ENCODE measurements at regions not wholly inside any gene's neighbourhood (a gene's known extent, or its start where the extent isn't known, plus 50 kb on each side); places are given as distances from the start of the nearest gene placed in this dataset.

DNA sequence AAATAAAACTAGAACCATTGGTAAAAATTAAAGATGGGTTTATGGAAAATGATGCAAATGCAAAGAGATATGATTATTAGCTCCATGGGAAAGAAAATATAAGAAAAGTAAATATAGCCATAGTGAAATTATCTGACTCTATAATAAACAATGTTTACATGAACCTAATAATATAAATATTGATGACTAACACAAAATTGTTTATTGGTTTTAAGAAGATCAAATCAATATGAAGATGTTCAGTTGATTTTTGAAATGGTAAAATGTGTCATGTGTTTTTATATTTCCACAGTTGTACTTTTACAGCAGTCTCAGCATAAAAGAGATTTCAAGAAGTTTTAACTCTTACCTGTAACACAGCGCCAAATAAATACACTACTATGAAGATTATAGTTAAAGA, 114.0 kb downstream of the SLC41A2 start:
- H3K4me1 Mint-ChIP-seq (ENCODE audit: low read depth), result no peaks in the 10 kb centered on the region
- H3K36me3 Mint-ChIP-seq, result no peaks in the 10 kb centered on the region
- H3K9me3 Mint-ChIP-seq (ENCODE audit: low read depth), result no peaks in the 10 kb centered on the region
- peaks cover 3% of the 10 kb centered on the region for H3K27me3 Mint-ChIP-seq
- H3K4me3 Mint-ChIP-seq, result no peak overlapping the region
- H3K27ac Mint-ChIP-seq, result no peak overlapping the region

DNA sequence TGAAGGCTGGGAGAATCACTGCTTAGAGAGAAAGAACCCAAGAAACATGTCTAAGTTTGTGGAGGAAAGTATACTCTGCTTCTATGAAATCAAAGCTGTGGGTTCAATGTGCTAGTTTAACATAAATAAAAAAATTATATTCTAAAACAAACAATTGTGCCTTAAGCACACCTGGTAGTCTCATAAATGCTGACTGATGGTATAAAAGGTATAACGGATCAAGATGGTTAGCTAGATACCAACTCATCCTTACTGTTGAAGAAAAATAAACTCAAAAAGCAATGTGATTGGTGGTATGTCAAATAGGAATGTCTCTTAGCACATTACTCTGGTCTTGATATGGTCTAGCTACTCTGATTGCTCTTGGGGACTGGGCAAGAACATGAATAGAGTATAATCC, 117.8 kb downstream of the SLC41A2 start:
- no peaks in the 10 kb centered on the region for H3K36me3 Mint-ChIP-seq
- H3K9me3 Mint-ChIP-seq (ENCODE audit: low read depth), result no peaks in the 10 kb centered on the region
- no peak overlapping the region for H3K4me3 Mint-ChIP-seq
- no peaks in the 10 kb centered on the region for H3K27me3 Mint-ChIP-seq
- H3K4me1 Mint-ChIP-seq (ENCODE audit: low read depth), result no peaks in the 10 kb centered on the region
- H3K27ac Mint-ChIP-seq, result no peak overlapping the region

DNA sequence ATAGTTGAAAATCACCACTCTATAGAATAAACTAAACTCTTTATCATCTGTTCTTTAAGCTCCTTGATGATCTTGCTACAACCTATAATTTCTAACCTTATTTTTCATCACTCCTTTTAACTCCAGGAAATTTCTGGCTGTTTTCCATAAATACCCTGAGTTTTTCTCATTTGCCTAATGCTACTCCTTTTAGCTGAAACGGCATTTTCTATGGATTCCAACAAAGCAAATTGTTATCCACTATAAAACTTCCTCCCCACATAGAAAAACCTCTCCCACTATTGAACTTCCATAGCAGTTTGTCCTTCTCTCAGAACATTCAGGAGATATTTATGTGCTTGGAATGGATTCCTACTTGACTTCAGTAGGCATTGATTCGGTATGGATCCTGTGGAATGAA, 122.8 kb downstream of the SLC41A2 start:
- H3K4me1 Mint-ChIP-seq (ENCODE audit: low read depth), result no peaks in the 10 kb centered on the region

DNA sequence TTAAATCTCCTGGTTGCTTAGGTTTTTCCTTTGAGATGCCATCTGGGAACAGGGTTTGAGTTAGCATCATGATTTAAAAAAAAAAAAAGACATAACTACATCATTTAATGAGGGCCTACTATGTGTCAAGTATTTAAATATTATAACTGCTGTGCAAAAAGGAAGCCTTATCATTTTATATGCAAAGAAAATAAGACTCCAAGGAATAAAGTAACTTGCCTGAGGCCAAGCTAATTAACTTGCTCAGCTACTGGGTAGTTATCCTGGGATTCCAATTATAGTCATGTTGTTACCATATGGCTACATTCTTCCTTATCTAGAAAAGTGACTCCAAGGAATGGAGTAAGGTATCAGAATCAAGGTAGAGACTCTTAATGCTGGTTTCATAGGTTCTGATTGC, 123.5 kb downstream of the SLC41A2 start:
- Mint-ChIP-seq H3K27ac (no peak overlapping the region), H3K4me3 (no peak overlapping the region), H3K36me3 (no peaks in the 10 kb centered on the region), H3K4me1 (ENCODE audit: low read depth) (no peaks in the 10 kb centered on the region), H3K9me3 (ENCODE audit: low read depth) (no peaks in the 10 kb centered on the region), H3K27me3 (no peaks in the 10 kb centered on the region)

More for the DNA sequence above, 122.8 kb downstream of the SLC41A2 start:
- no peaks in the 10 kb centered on the region for H3K36me3 Mint-ChIP-seq
- no peak overlapping the region for H3K27ac Mint-ChIP-seq
- no peak overlapping the region for H3K4me3 Mint-ChIP-seq
- no peaks in the 10 kb centered on the region for H3K27me3 Mint-ChIP-seq
- no peaks in the 10 kb centered on the region for H3K9me3 Mint-ChIP-seq (ENCODE audit: low read depth)

DNA sequence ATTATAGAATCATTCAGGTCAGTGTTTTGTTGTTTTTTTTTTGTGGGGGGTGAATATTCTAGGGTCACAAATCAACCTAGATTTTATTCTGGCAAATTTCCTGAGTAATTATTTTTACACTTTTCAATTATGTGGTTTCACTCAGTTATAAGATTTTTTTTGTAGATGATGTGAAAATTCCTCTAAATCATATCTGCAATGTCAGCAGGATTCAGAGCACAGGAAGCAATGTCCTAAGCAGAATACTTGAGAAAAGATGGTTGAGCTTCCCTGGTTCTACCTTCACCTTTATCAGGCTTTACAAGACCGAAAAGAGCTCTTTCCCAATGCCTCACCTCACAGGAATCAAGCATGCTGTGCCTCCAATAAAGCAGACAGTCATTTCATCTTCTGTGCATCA, 124.3 kb downstream of the SLC41A2 start:
- no peaks in the 10 kb centered on the region for H3K36me3 Mint-ChIP-seq
- no peaks in the 10 kb centered on the region for H3K27me3 Mint-ChIP-seq
- no peaks in the 10 kb centered on the region for H3K9me3 Mint-ChIP-seq (ENCODE audit: low read depth)
- H3K27ac Mint-ChIP-seq, result no peak overlapping the region
- no peaks in the 10 kb centered on the region for H3K4me1 Mint-ChIP-seq (ENCODE audit: low read depth)
- no peak overlapping the region for H3K4me3 Mint-ChIP-seq

DNA sequence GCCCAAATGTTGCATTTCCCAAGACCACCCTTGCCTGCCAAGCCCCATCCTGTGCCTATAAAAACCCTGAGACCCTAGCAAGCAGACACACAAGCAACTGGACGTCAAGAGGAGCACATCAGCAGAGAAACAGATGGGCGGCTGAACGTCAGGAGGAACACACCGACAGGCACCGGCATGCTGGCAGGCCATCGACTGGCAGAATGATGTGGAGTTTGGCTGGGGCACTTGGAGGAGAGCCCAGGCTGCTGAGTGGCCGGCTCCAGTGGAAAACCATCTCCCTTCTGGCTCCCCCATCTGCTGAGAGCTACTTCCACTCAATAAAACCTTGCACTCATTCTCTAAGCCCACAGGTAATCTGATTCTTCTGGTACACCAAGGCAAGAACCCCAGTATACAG, 130.1 kb downstream of the SLC41A2 start:
- H3K36me3 Mint-ChIP-seq, result no peaks in the 10 kb centered on the region
- H3K27ac Mint-ChIP-seq, result no peak overlapping the region
- H3K9me3 Mint-ChIP-seq (ENCODE audit: low read depth), result no peaks in the 10 kb centered on the region
- H3K4me1 Mint-ChIP-seq (ENCODE audit: low read depth), result no peaks in the 10 kb centered on the region
- no peak overlapping the region for H3K4me3 Mint-ChIP-seq
- no peaks in the 10 kb centered on the region for H3K27me3 Mint-ChIP-seq

DNA sequence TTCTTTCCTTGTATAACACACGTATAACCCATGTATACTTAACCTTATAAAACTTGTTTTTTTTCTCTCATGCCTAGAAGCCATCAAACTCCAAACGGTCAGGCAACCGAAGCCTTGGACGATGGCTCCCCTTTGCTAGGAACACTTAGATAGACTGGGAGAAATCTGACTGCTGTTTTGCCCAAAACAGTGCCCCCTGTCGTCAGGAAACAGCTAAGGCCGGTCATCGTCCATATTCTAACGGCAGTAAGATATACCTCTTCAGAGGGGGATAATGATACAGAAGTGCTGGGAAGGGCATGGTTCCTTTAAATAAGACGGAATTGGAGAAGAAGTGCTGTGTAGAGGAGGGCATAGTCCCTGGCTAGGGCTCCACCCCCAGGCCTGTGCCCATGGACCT, 130.5 kb downstream of the SLC41A2 start:
- Mint-ChIP-seq H3K27ac (no peak overlapping the region), H3K36me3 (no peaks in the 10 kb centered on the region), H3K27me3 (no peaks in the 10 kb centered on the region), H3K4me3 (no peak overlapping the region), H3K9me3 (ENCODE audit: low read depth) (no peaks in the 10 kb centered on the region), H3K4me1 (ENCODE audit: low read depth) (peaks cover 4% of the 10 kb centered on the region)

DNA sequence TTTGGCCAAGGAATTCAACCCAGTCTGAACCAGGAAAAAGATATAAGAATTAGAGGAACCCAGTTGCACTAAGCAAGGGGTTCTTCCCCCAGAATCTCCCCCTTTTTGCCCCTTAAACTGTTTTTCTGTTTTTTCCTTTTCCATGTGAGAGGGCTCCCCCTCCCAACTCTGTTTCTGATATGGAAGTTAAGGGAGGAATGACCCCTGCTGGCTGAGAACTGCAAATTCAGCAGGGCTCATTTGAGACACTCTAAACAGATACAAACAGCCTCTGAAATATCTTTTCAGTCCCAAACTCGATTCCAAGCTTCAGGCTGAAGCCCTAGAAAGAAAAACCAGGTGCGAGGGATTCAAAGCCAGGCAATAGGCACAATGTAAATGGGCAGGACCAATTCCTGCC, 132.7 kb downstream of the SLC41A2 start:
- Mint-ChIP-seq H3K4me1 (ENCODE audit: low read depth) (peaks cover 4% of the 10 kb centered on the region), H3K27ac (no peak overlapping the region), H3K27me3 (no peaks in the 10 kb centered on the region), H3K4me3 (no peak overlapping the region), H3K9me3 (ENCODE audit: low read depth) (no peaks in the 10 kb centered on the region), H3K36me3 (no peaks in the 10 kb centered on the region)

DNA sequence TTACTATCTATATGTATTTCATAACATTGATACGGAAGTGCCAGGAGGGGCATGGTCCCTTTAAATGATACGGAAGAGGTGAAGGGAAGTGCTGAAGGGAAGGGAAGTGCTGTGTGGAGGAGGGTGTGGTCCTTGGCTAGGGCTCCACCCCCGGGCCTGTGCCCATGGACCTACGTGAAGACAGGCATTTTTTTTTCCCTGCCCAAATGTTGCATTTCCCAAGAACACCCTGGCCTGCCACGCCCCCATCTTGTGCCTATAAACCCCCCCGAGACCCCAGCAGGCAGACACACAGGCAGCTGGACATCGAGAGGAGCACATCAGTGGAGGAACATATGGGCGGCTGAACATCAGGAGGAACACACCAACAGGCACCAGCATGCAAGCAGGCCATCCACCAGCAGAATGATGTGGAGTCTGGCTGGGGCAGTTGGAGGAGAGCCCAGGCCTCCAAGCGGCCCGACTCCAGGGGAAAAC, 134.1 kb downstream of the SLC41A2 start:
- Mint-ChIP-seq H3K4me3 (no peak overlapping the region), H3K9me3 (ENCODE audit: low read depth) (no peaks in the 10 kb centered on the region), H3K4me1 (ENCODE audit: low read depth) (peaks cover 4% of the 10 kb centered on the region), H3K36me3 (no peaks in the 10 kb centered on the region), H3K27me3 (no peaks in the 10 kb centered on the region), H3K27ac (no peak overlapping the region)

DNA sequence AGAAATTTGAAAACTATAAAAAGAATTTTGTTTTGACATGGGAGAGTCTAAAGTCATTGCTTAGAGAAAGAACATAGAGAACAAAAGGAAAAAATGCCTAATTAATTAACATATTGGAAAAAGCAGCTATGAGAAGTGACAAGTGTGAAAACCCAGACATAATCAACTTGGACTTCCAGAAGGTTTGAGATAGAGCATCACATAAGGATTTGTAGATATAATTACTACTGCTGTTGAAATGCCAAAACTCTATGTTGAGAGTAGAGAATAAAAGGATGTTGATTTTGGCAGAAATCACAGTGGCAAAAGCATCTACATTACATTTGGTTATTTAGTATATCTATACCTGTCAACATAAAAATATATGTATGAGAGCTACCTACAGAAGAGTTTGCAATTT, 135.1 kb downstream of the SLC41A2 start:
- no peaks in the 10 kb centered on the region for H3K27me3 Mint-ChIP-seq
- no peak overlapping the region for H3K27ac Mint-ChIP-seq
- no peaks in the 10 kb centered on the region for H3K36me3 Mint-ChIP-seq
- H3K4me3 Mint-ChIP-seq, result no peak overlapping the region
- peaks cover 4% of the 10 kb centered on the region for H3K4me1 Mint-ChIP-seq (ENCODE audit: low read depth)
- no peaks in the 10 kb centered on the region for H3K9me3 Mint-ChIP-seq (ENCODE audit: low read depth)

DNA sequence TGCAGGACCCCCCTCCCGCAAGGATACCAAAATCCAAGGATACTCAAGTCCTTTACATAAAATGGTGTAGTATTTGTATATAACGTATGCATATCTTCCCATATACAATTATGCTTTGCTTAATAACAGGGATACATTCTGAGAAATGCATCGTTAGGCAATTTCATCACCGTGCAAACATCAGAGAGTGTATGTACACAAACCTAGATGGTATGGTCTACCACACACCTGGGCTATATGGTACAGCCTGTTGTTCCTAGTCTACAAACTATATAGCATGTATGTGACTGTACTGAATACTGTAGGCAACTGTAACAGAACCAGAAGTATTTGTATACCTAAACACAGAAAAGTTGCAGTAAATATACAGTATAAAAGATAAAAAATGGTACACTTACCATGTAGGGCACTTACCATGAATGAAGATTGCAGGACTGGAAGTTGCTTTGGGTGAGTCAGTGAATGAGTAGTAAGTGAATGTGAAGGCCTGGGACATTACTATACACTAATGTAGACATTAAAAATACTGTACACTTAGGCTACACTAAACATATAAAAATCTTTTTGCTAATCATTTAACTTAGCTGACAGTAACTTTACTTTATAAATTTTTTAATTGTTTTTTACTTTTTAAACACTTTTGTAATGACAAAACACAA, 141.1 kb downstream of the SLC41A2 start:
- no peaks in the 10 kb centered on the region for H3K9me3 Mint-ChIP-seq (ENCODE audit: low read depth)
- H3K4me3 Mint-ChIP-seq, result no peak overlapping the region
- no peak overlapping the region for H3K27ac Mint-ChIP-seq
- H3K4me1 Mint-ChIP-seq (ENCODE audit: low read depth), result no peaks in the 10 kb centered on the region
- H3K27me3 Mint-ChIP-seq, result no peaks in the 10 kb centered on the region
- H3K36me3 Mint-ChIP-seq, result peaks cover 4% of the 10 kb centered on the region

DNA sequence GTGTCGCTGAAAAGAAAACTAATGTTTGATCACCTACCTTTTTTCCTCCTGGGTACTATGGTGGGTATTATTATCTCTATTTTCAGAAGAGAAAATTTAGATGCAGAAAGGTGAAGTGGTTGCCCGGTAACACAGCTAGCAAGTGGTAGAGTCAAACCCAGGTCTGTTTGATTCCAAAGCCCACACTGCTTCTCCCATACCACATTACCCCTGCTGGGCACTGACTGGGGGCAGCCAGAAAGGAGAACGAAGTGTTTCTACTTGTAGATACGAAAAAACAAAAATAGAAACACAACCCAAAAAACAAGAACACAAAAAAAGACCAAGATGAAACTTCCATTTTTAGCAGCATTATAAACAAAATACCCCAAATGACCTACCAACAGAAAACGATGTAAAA, 142.2 kb downstream of the SLC41A2 start:
- no peak overlapping the region for H3K27ac Mint-ChIP-seq
- H3K9me3 Mint-ChIP-seq (ENCODE audit: low read depth), result no peaks in the 10 kb centered on the region
- H3K36me3 Mint-ChIP-seq, result peaks cover 4% of the 10 kb centered on the region
- no peak overlapping the region for H3K4me3 Mint-ChIP-seq
- H3K27me3 Mint-ChIP-seq, result no peaks in the 10 kb centered on the region
- H3K4me1 Mint-ChIP-seq (ENCODE audit: low read depth), result no peaks in the 10 kb centered on the region

DNA sequence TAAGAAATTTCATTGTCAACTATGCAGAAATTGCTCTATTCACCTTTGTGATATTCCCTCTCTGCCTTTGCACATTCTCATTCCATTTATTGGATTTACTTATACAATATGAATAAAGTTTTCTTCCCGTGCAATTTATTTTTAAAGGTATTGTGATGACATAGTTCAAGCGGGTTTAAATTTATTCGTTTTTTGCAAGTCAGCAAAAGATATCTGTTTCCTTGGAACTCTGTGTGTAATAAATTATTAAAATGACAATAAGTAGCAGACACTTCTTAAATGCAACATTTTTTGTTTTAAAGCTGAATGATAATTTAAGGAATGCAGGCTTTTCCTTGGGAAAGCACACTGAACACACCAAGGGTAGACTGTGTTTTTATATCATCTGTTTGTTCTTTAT, 143.1 kb downstream of the SLC41A2 start:
- Mint-ChIP-seq H3K36me3 (peaks cover 4% of the 10 kb centered on the region), H3K27ac (no peak overlapping the region), H3K27me3 (no peaks in the 10 kb centered on the region), H3K4me3 (no peak overlapping the region), H3K9me3 (ENCODE audit: low read depth) (no peaks in the 10 kb centered on the region), H3K4me1 (ENCODE audit: low read depth) (no peaks in the 10 kb centered on the region)

All from activated naive CD8-positive, alpha-beta T cell (primary cell).